HepG2 (cell line): ENCODE measurements at regions not wholly inside any gene's neighbourhood (a gene's known extent, or its start where the extent isn't known, plus 50 kb on each side); places are given as distances from the start of the nearest gene placed in this dataset.

Source experiments
- MYC ChIP-seq: sonication (generic); formaldehyde crosslinking; IDR thresholded peaks from 2 replicates; pipeline ENCODE4 v1.9.0; 2021; ENCODE audit warnings: missing genetic modification reagents, borderline replicate concordance
- PAWR ChIP-seq: sonication (generic); formaldehyde crosslinking; IDR thresholded peaks from 2 replicates; pipeline ENCODE4 v1.4.0; 2020; ENCODE audit warnings: missing genetic modification reagents, mild to moderate bottlenecking, borderline replicate concordance
- PAXIP1 ChIP-seq: sonication (generic); formaldehyde crosslinking; conservative IDR thresholded peaks from 2 replicates; pipeline ENCODE4 v1.4.0; 2020; ENCODE audit warnings: mild to moderate bottlenecking, missing genetic modification reagents, moderate library complexity
- POLR2A ChIP-seq, 2 experiments: IDR thresholded peaks; 2 replicates each; pipeline ENCODE4 v1.6.1; 2011; ENCODE audit warnings: low read depth in 2 of 2, low read length in 2 of 2, mild to moderate bottlenecking in 1 of 2, moderate library complexity in 1 of 2; ENCODE audit not compliant: insufficient read depth in 1 of 2
- POLR2AphosphoS5 ChIP-seq: IDR thresholded peaks from 2 replicates; pipeline ENCODE4 v1.6.1; 2012; ENCODE audit warnings: low read depth, low read length
- SP4 ChIP-seq: sonication (generic); formaldehyde crosslinking; IDR thresholded peaks from 2 replicates; pipeline ENCODE4 v1.8.1; 2023; ENCODE audit warnings: mild to moderate bottlenecking, missing genetic modification reagents
- SRF ChIP-seq: IDR thresholded peaks from 2 replicates; pipeline ENCODE4 v1.6.1; 2011; ENCODE audit warnings: mild to moderate bottlenecking, low read depth, low read length, moderate library complexity
- SUZ12 ChIP-seq: fragments of 150-350 bp; IDR thresholded peaks from 2 replicates; pipeline ENCODE4 v1.6.1; 2014; ENCODE audit warnings: low read depth, low read length
- TAF1 ChIP-seq: sonication (generic); formaldehyde crosslinking; IDR thresholded peaks from 2 replicates; pipeline ENCODE4 v1.4.0; 2020; ENCODE audit warnings: missing genetic modification reagents

DNA sequence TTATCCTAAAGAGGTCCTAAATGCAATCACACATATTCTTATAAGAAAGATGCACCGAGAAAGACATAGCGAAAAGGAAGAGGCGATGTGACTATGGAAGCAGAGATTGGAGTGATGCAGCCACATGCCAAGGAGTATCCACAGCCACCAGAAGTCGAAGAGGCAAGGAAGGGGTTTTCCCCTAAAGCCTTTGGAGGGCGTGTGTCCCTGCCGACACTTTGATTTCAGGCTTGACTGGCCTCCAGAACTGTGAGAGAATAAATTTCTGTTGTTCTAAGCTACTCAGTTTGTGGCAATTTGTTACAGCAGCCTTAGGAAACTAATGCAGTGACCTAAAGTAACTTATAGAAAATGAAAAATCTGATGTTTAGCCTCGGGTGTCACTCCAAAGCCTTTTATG, 179.5 kb upstream of the CITED2 start:
- TF ChIP-seq PAWR (CRISPR knock-in tag) (no peak), PAXIP1 (CRISPR knock-in tag) (no peak), TAF1 (CRISPR knock-in tag) (no peak), MYC (CRISPR knock-in tag) (no peak), SUZ12 (no peak), POLR2AphosphoS5 (no peak), POLR2A (IDR thresholded peaks at IDR 0.05; ENCODE audit: insufficient read depth in 1 of 2, low read depth in 2 of 2, low read length in 2 of 2) (no peak), SP4 (no peak), SRF (no peak)
